B cell (primary cell): ENCODE measurements at regions not wholly inside any gene's neighbourhood (a gene's known extent, or its start where the extent isn't known, plus 50 kb on each side); places are given as distances from the start of the nearest gene placed in this dataset.

Experiments used
- ATAC-seq: fragments of 200-7000 bp; cut with Tn5 transposase; one replicate; pipeline ENCODE4 v1.10.0; 2021; ENCODE audit warnings: low read depth, mild to moderate bottlenecking, moderate number of reproducible peaks, moderate library complexity
- CTCF ChIA-PET: fragments of 350-600 bp; sonication (Branson Sonifier 250); formaldehyde crosslinking; loops from one replicate; lab custom pipeline; 2021; ENCODE audit warnings: antibody characterized with exemption, inconsistent platforms; lab: Charles Lee
- POLR2A ChIA-PET: fragments of 350-600 bp; sonication (Branson Sonifier 250); formaldehyde crosslinking; loops from one replicate; lab custom pipeline; 2021; ENCODE audit warnings: antibody characterized with exemption; lab: Charles Lee
- DNase-seq: peaks from one replicate; pipeline ENCODE4 v3.0.0; 2013
- H2AFZ ChIP-seq: 2 replicates; pipeline ENCODE4 v1.6.1; 2012; ENCODE audit warnings: mild to moderate bottlenecking, low read depth, low read length; ENCODE audit not compliant: insufficient read depth, poor library complexity, severe bottlenecking
- H3K27ac ChIP-seq, 2 donors: 1 replicate in 1 of 2; 2 replicates in 1 of 2; pipeline ENCODE4 v1.5.1; 2012 to 2013; ENCODE audit warnings: low read length in 2 of 2, mild to moderate bottlenecking in 2 of 2, moderate library complexity in 1 of 2
- H3K27me3 ChIP-seq, 4 experiments: fragments of 200-600 bp in 1 of 4; sonication (generic) in 1 of 4; replicated peaks in 1 of 4; 1 replicate in 2 of 4; 2 replicates in 2 of 4; pipeline versions ENCODE4 v1.6.1 to v1.7.0; 2013 to 2016; ENCODE audit warnings: low read length in 3 of 4, mild to moderate bottlenecking in 2 of 4, mixed read lengths in 1 of 4, moderate library complexity in 1 of 4; ENCODE audit not compliant: insufficient read depth in 4 of 4, control insufficient read depth in 3 of 4; ENCODE audit errors: control extremely low read depth in 1 of 4
- H3K36me3 ChIP-seq, 2 experiments: replicated peaks in 1 of 2; 1 replicate in 1 of 2; 2 replicates in 1 of 2; pipeline versions ENCODE4 v1.6.1 to v1.7.1; 2013; ENCODE audit warnings: low read length in 1 of 2; ENCODE audit not compliant: insufficient read depth in 2 of 2, control insufficient read depth in 1 of 2; ENCODE audit errors: control extremely low read depth in 1 of 2, extremely low read depth in 1 of 2
- H3K4me1 ChIP-seq, 2 donors: fragments of 200-600 bp in 1 of 2; sonication (generic) in 1 of 2; 1 replicate in 1 of 2; 2 replicates in 1 of 2; pipeline versions ENCODE4 v1.5.1 to v1.6.1; 2013 to 2017; ENCODE audit warnings: low read length in 2 of 2; ENCODE audit not compliant: control insufficient read depth in 2 of 2, insufficient read depth in 2 of 2
- H3K4me2 ChIP-seq: replicated peaks from 2 replicates; pipeline ENCODE3; 2012; ENCODE audit warnings: mild to moderate bottlenecking, low read depth, low read length; ENCODE audit not compliant: poor library complexity, severe bottlenecking
- H3K4me3 ChIP-seq, 5 experiments: fragments of 200-600 bp in 1 of 5; sonication (generic) in 1 of 5; 1 replicate in 3 of 5; 2 replicates in 2 of 5; pipeline versions ENCODE4 v1.5.1 to v1.7.0; 2011 to 2016; ENCODE audit warnings: low read length in 4 of 5, mild to moderate bottlenecking in 4 of 5, low read depth in 2 of 5, control low read depth in 1 of 5, moderate library complexity in 1 of 5; ENCODE audit not compliant: insufficient read depth in 1 of 5; ENCODE audit errors: control extremely low read depth in 1 of 5, extremely low read depth in 1 of 5
- H3K79me2 ChIP-seq: fragments of 200-600 bp; sonication (generic); one replicate; pipeline ENCODE4 v1.6.0; 2016; ENCODE audit warnings: low read length; ENCODE audit not compliant: control insufficient read depth, insufficient read depth
- H3K9ac ChIP-seq: fragments of 200-600 bp; sonication (generic); 2 replicates; pipeline ENCODE4 v1.6.1; 2017; ENCODE audit warnings: mild to moderate bottlenecking, low read length, moderate library complexity
- H3K9me3 ChIP-seq, 3 donors: one replicate each; pipeline versions ENCODE4 v1.6.1 to v1.7.1; 2013; ENCODE audit warnings: low read length in 2 of 3; ENCODE audit not compliant: control insufficient read depth in 2 of 3, insufficient read depth in 1 of 3; ENCODE audit errors: control extremely low read depth in 1 of 3
- H4K20me1 ChIP-seq: 2 replicates; pipeline ENCODE4 v1.6.0; 2012; ENCODE audit warnings: mild to moderate bottlenecking, low read length; ENCODE audit not compliant: insufficient read depth, control insufficient read depth, poor library complexity, severe bottlenecking
- H3K27ac Mint-ChIP-seq: one replicate; pipeline ENCODE4 v1.8.0; 2021; ENCODE audit warnings: mixed read lengths
- H3K27me3 Mint-ChIP-seq: one replicate; pipeline ENCODE4 v1.8.0; 2021; ENCODE audit warnings: mixed read lengths
- H3K4me1 Mint-ChIP-seq: one replicate; pipeline ENCODE4 v1.8.0; 2021; ENCODE audit warnings: mixed read lengths
- H3K4me3 Mint-ChIP-seq: one replicate; pipeline ENCODE4 v1.8.0; 2021; ENCODE audit warnings: mixed read lengths
- H3K9me3 Mint-ChIP-seq: one replicate; pipeline ENCODE4 v1.8.0; 2022; ENCODE audit warnings: mixed read lengths; ENCODE audit not compliant: insufficient read depth
- CTCF ChIP-seq: fragments of 200-600 bp; IDR thresholded peaks from one replicate; pipeline ENCODE4 v1.8.0; 2022; ENCODE audit warnings: antibody characterized with exemption, mild to moderate bottlenecking
- EZH2 ChIP-seq: IDR thresholded peaks from 2 replicates; pipeline ENCODE4 v1.6.1; 2012; ENCODE audit warnings: borderline replicate concordance, low read depth, mild to moderate bottlenecking, moderate library complexity, low read length; ENCODE audit not compliant: insufficient read depth, poor library complexity, severe bottlenecking
- WGBS: methylation state at CpG from one replicate; pipeline ENCODE4 v1.1.5; 2013; ENCODE audit warnings: missing lambda C conversion rate; ENCODE audit not compliant: insufficient coverage; 5-methylcytosine and 5-hydroxymethylcytosine counted together
- intact Hi-C: fragments of 100-400 bp; cut with micrococcal nuclease; formaldehyde crosslinking; loops from one replicate; pipeline ENCODE4 v1.10.0; 2022

- Histone ChIP-seq H3K27me3 (no peaks in the 10 kb centered on the region), H3K4me2 (no peak overlapping the region), H3K4me3 (no peak overlapping the region), H3K36me3 (no peaks in the 10 kb centered on the region), H3K27ac (no peak overlapping the region), H3K79me2 (no peaks in the 10 kb centered on the region), H2AFZ (no peak overlapping the region), H3K9me3 (peaks cover 0 to 3% (median 3%) of the 10 kb centered on the region in 3 donors), H3K4me1 (no peaks in the 10 kb centered on the region), H4K20me1 (no peaks in the 10 kb centered on the region), H3K9ac (no peak overlapping the region)
- Mint-ChIP-seq H3K4me3 (no peak overlapping the region), H3K27ac (no peak overlapping the region), H3K27me3 (no peaks in the 10 kb centered on the region), H3K4me1 (no peaks in the 10 kb centered on the region), H3K9me3 (no peaks in the 10 kb centered on the region)
- intact Hi-C loops, result no loop called here
- POLR2A ChIA-PET, result no interaction called here
- 100% methylated on average over 3 of the region's 3 CpGs for WGBS
- ATAC-seq (no peak), DNase-seq (no peak)
- CTCF ChIA-PET, result no interaction called here
- no peak for TF ChIP-seq EZH2
- TF ChIP-seq CTCF, result no peak
Observed at GRCh38 chr14:85247071-85247470, 282.9 kb upstream of the FLRT2 start.

GRCh38 chr14:85248881-85249635 lies 280.9 kb upstream of the FLRT2 start:
- 95% methylated on average over 4 of the region's 4 CpGs for WGBS
- Histone ChIP-seq H3K4me2 (no peak overlapping the region), H3K79me2 (no peaks in the 10 kb centered on the region), H3K9ac (no peak overlapping the region), H4K20me1 (no peaks in the 10 kb centered on the region), H3K36me3 (no peaks in the 10 kb centered on the region), H3K27ac (no peak overlapping the region), H3K4me1 (no peaks in the 10 kb centered on the region), H2AFZ (no peak overlapping the region), H3K9me3 (peaks cover 0 to 3% (median 0%) of the 10 kb centered on the region in 3 donors), H3K4me3 (no peak overlapping the region), H3K27me3 (no peaks in the 10 kb centered on the region)
- intact Hi-C loops, result no loop called here
- ChIA-PET POLR2A (no interaction called here), CTCF (no interaction called here)
- TF ChIP-seq EZH2 (no peak), CTCF (no peak)
- ATAC-seq (no peak), DNase-seq (no peak)
- Mint-ChIP-seq H3K27ac (no peak overlapping the region), H3K27me3 (no peaks in the 10 kb centered on the region), H3K4me3 (no peak overlapping the region), H3K9me3 (no peaks in the 10 kb centered on the region), H3K4me1 (no peaks in the 10 kb centered on the region)
